Mucosa of rectum (tissue), 2 donors: ENCODE measurements at regions not wholly inside any gene's neighbourhood (a gene's known extent, or its start where the extent isn't known, plus 50 kb on each side); places are given as distances from the start of the nearest gene placed in this dataset.

ENCODE experiments used
- H3K27ac ChIP-seq, 2 donors: one replicate each; pipeline ENCODE4 v1.7.0; 2013; ENCODE audit warnings: inconsistent platforms in 2 of 2, low read depth in 2 of 2, low read length in 2 of 2
- H3K27me3 ChIP-seq, 2 donors: one replicate each; pipeline ENCODE4 v1.7.0; 2013; ENCODE audit warnings: low read length in 2 of 2; ENCODE audit not compliant: control insufficient read depth in 2 of 2, insufficient read depth in 2 of 2
- H3K36me3 ChIP-seq, 2 donors: one replicate each; pipeline ENCODE4 v1.7.0; 2013; ENCODE audit warnings: low read length in 2 of 2; ENCODE audit not compliant: control insufficient read depth in 2 of 2, insufficient read depth in 2 of 2
- H3K4me1 ChIP-seq, 2 donors: one replicate each; pipeline ENCODE4 v1.7.0; 2013; ENCODE audit warnings: low read length in 2 of 2, mild to moderate bottlenecking in 1 of 2; ENCODE audit not compliant: control insufficient read depth in 2 of 2, insufficient read depth in 2 of 2
- H3K4me3 ChIP-seq, 2 donors: one replicate each; pipeline ENCODE4 v1.7.0; 2013; ENCODE audit warnings: low read length in 2 of 2
- H3K9ac ChIP-seq, 2 donors: one replicate each; pipeline ENCODE4 v1.7.0; 2013; ENCODE audit warnings: low read length in 2 of 2, low read depth in 1 of 2, mild to moderate bottlenecking in 1 of 2
- H3K9me3 ChIP-seq, 2 donors: one replicate each; pipeline ENCODE4 v1.7.0; 2013; ENCODE audit warnings: low read length in 2 of 2; ENCODE audit not compliant: control insufficient read depth in 2 of 2
- donor health status: healthy.
- donor health status: Normal muscosa, but diverticular disease.

- Histone ChIP-seq H3K27me3 (peaks cover 6 to 18% of the 10 kb centered on the region in 2 donors), H3K9me3 (no peaks in the 10 kb centered on the region), H3K36me3 (no peaks in the 10 kb centered on the region), H3K4me1 (no peaks in the 10 kb centered on the region), H3K9ac (no peak overlapping the region), H3K4me3 (no peak overlapping the region), H3K27ac (no peak overlapping the region)
Observed at GRCh38 chr7:1286946-1287645, 54.4 kb downstream of the UNCX start.

DNA sequence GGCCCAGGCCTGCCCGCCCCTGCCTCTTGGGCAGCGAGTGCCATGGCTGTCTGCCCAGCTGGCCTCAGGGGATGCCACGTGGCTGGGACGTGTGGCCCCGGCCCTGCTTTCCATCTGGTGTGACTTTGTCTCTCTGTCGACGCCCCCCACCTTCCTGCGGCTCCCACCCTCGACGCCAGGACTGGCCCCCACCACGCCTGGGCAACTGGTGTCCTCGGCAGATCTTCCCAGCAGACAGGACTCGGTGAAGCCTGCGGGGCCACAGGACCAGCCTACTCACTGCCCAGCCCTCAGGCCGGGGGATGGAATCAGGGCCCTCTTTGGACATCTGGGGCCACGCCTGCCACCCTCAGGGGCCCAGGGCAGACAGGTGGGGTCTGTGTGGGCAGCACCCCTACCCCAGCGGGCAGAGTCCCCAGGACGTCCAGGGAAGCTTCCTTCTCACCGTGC, 55.1 kb downstream of the UNCX start:
- peaks cover 6 to 21% of the 10 kb centered on the region in 2 donors for H3K27me3 ChIP-seq
- H3K4me1 ChIP-seq: no peaks in the 10 kb centered on the region

DNA sequence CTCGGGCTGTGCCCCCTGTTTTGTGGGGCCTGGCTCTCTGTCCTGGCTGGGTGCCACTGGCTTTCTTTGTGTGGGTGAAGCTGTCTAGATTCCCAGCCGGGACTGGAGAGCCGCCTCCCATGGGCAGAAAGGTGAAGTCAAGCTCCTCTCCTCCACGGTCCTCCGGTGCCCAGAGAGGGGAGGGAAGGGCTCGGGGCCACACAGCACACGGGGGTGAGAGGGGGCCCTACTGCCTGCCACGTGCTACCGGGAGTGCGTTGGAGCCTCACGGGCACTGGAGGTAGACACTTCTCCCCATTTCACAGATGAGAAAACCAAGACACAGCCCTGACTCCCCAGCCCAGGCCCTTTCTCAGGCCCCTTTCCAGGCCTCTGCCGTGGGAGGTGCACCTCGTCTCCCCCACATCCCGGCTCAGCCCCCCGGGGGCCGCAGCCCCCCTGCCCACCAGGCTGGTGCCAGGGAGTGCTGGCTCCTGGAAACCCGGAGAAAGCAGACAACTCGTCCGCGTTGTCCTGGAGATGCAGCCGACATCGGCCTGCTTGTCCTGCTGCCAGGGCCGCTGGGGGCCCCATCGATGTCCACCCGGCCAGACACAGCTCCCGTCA, 55.8 kb downstream of the UNCX start:
- Histone ChIP-seq H3K27me3 (peaks cover 6 to 21% of the 10 kb centered on the region in 2 donors), H3K27ac (no peak overlapping the region), H3K9ac (no peak overlapping the region), H3K4me1 (no peaks in the 10 kb centered on the region), H3K9me3 (no peaks in the 10 kb centered on the region), H3K4me3 (no peak overlapping the region), H3K36me3 (no peaks in the 10 kb centered on the region)

More for the DNA sequence above, 55.1 kb downstream of the UNCX start:
- no peak overlapping the region for H3K27ac ChIP-seq
- H3K9ac ChIP-seq: no peak overlapping the region
- no peaks in the 10 kb centered on the region for H3K36me3 ChIP-seq
- H3K9me3 ChIP-seq: no peaks in the 10 kb centered on the region
- no peak overlapping the region for H3K4me3 ChIP-seq

DNA sequence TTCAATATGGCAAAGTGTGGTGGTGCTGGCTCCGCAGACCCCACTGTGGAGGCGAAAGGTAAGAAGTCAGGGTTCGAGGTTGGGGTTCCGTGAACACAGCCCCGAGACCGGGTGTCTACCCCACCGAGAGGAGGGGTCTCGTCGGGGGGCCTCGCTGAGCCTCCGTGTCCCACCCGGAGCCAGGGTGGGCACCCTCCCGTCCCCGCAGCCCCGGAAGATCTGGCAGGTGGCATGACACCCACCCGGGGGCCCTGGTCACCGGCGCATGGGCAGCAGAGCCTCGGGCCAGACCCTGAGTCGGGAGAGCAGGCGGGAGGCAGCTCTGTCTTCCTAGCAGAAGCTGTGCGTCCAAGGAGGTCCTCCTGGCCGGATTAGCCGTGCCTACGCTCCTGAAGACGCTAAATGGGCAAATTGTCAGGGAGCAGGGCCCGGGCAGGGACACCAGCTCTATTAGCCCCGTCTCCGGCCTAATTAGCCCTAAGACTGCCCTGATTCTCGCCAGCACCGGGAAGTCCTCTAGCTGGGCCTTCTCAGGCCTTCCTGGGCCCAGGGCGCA, 56.4 kb downstream of the UNCX start:
- no peaks in the 10 kb centered on the region for H3K4me1 ChIP-seq
- no peak overlapping the region for H3K27ac ChIP-seq
- peaks cover 6 to 21% of the 10 kb centered on the region in 2 donors for H3K27me3 ChIP-seq
- H3K9ac ChIP-seq: no peak overlapping the region
- H3K4me3 ChIP-seq: no peak overlapping the region
- no peaks in the 10 kb centered on the region for H3K9me3 ChIP-seq
- H3K36me3 ChIP-seq: no peaks in the 10 kb centered on the region

GRCh38 chr7:1289666-1290025, 57.0 kb downstream of the UNCX start:
- H3K36me3 ChIP-seq: no peaks in the 10 kb centered on the region
- no peak overlapping the region for H3K9ac ChIP-seq
- peaks cover 6 to 21% of the 10 kb centered on the region in 2 donors for H3K27me3 ChIP-seq
- H3K4me1 ChIP-seq: no peaks in the 10 kb centered on the region
- no peak overlapping the region for H3K4me3 ChIP-seq
- no peak overlapping the region for H3K27ac ChIP-seq
- H3K9me3 ChIP-seq: no peaks in the 10 kb centered on the region

DNA sequence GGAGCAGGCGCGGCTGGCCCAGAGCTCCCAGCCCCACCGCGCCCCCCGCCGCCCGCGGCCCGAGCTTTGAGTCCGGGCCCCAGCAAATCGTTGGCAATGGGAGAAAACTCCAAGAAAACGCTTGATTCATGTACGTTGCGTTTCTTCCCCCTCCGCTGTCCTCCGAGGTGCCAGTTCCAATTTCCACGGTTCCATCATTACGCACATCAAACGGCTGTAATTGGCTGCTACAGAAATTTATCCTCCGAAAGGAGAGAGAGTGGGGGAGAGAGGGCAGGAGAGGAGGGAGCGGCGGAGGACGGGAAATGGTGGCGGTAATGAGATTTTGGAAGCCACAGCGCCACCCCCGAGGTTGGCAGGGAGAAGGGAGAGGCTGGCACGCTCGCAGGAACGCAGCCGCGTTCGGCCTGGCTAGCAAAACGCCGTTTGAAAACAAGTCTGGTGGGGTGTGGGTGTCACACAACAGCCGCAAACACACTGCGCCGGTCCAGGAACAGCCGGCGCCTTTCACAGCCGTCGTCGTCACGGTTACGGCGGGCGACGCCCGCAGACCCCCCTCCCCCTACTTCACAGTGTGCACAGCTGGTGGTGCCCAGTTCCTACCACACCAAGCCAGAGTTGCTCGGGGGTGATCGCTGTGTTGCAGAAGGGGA, 57.5 kb downstream of the UNCX start:
- no peaks in the 10 kb centered on the region for H3K9me3 ChIP-seq
- H3K9ac ChIP-seq: no peak overlapping the region
- peaks cover 6 to 21% of the 10 kb centered on the region in 2 donors for H3K27me3 ChIP-seq
- no peaks in the 10 kb centered on the region for H3K4me1 ChIP-seq
- no peaks in the 10 kb centered on the region for H3K36me3 ChIP-seq
- no peak overlapping the region for H3K27ac ChIP-seq
- H3K4me3 ChIP-seq: peak overlapping the region; percentile 42 to 43

GRCh38 chr7:1290679-1291356, 58.1 kb downstream of the UNCX start:
- Histone ChIP-seq H3K27me3 (peaks cover 6 to 22% of the 10 kb centered on the region in 2 donors), H3K9ac (no peak overlapping the region), H3K4me3 (peak overlapping the region; percentile 42 to 43)

GRCh38 chr7:1291357-1291689, 58.7 kb downstream of the UNCX start:
- Histone ChIP-seq H3K27me3 (peaks cover 6 to 24% of the 10 kb centered on the region in 2 donors), H3K27ac (no peak overlapping the region), H3K9me3 (no peaks in the 10 kb centered on the region), H3K4me3 (no peak overlapping the region), H3K36me3 (no peaks in the 10 kb centered on the region), H3K9ac (no peak overlapping the region), H3K4me1 (no peaks in the 10 kb centered on the region)

More at GRCh38 chr7:1290679-1291356, 58.1 kb downstream of the UNCX start:
- Histone ChIP-seq H3K9me3 (no peaks in the 10 kb centered on the region), H3K4me1 (no peaks in the 10 kb centered on the region), H3K27ac (no peak overlapping the region), H3K36me3 (no peaks in the 10 kb centered on the region)

DNA sequence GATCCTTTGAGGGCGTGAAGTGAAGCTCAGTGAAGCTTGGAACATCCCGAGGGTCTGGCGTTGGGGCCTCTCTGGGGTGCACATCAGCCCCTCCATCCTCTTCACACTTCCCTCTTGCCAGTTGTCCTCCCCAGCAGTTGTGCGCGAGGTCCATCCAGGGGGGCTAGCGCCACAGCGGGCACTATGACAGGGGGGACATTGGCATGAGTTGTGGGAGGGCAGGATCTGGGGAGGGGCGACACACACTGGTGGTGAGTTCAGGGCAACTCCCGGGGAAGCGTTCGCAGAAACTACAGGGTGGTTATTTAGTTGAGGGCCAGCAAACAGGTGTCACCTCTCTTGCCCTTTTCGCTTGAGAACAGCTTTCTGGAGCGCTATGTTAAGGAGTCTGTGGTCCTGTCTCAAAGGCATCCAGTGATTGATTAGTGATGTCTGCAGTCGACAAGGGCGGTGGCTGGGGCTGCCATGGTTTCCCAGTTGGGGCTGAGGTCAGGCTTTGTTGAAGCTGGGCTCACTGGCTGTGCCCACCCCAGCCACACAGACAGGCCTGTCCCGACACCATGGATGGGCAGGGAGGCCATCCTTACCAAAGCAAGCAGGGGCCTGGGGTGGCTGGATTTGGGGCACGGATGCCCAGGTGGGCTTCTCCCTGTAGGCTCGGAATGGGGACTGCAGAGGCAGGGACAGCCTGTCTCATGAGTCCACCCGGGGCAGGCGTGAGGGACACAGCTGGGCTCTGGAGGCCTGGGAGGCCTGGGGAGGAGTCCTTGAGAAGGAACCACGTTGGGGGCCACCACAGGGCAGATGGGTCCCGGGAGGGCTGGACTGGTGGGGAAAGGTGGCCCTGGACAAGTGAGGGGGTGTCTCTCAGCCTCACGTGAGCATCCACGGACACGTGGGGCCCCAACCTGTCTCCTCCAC, 59.4 kb downstream of the UNCX start:
- Histone ChIP-seq H3K36me3 (no peaks in the 10 kb centered on the region), H3K27me3 (peaks cover 10 to 24% of the 10 kb centered on the region in 2 donors), H3K4me3 (no peak overlapping the region), H3K9me3 (no peaks in the 10 kb centered on the region), H3K9ac (no peak overlapping the region), H3K27ac (no peak overlapping the region), H3K4me1 (no peaks in the 10 kb centered on the region)
